Thyroid gland (tissue), 4 donors: ENCODE measurements at regions not wholly inside any gene's neighbourhood (a gene's known extent, or its start where the extent isn't known, plus 50 kb on each side); places are given as distances from the start of the nearest gene placed in this dataset.

Source experiments
- CTCF ChIP-seq, 6 experiments: fragments of 200-600 bp in 3 of 6; fragments of 450-650 bp in 3 of 6; sonication (generic) in 3 of 6; IDR thresholded peaks; one replicate each; pipeline ENCODE4 v1.5.1; 2016 to 2019; ENCODE audit warnings: antibody characterized with exemption in 6 of 6, mild to moderate bottlenecking in 2 of 6, inconsistent platforms in 1 of 6, moderate library complexity in 1 of 6
- POLR2A ChIP-seq, 2 donors: fragments of 450-650 bp; IDR thresholded peaks; one replicate each; pipeline ENCODE4 v1.6.1; 2017; ENCODE audit warnings: antibody characterized with exemption in 2 of 2, mild to moderate bottlenecking in 2 of 2, moderate library complexity in 1 of 2

- no peak for TF ChIP-seq CTCF (IDR thresholded peaks at IDR 0.05)
- no peak for TF ChIP-seq POLR2A (IDR thresholded peaks at IDR 0.05)
These were observed 276.3 kb downstream of the GPR37 start for GRCh38 chr7:124489082-124489819.
